Fibroblast of lung (primary cell): ENCODE measurements at regions not wholly inside any gene's neighbourhood (a gene's known extent, or its start where the extent isn't known, plus 50 kb on each side); places are given as distances from the start of the nearest gene placed in this dataset.

Source experiments
- DNase-seq, 2 donors: peaks; one replicate each; pipeline versions ENCODE4 v3.0.0 to v3.0.0-alpha.2; 2010; ENCODE audit warnings: low read depth in 2 of 2
- H2AFZ ChIP-seq: 2 replicates; pipeline ENCODE4 v1.5.1; 2012; ENCODE audit warnings: low read length, control low read depth, inconsistent platforms
- H3K27ac ChIP-seq: 2 replicates; pipeline ENCODE4 v1.5.1; 2011; ENCODE audit warnings: low read length, control low read depth; ENCODE audit not compliant: insufficient read depth
- H3K27me3 ChIP-seq: 2 replicates; pipeline ENCODE4 v1.5.1; 2011; ENCODE audit warnings: mild to moderate bottlenecking, low read length; ENCODE audit not compliant: control insufficient read depth, insufficient read depth
- H3K36me3 ChIP-seq: 2 replicates; pipeline ENCODE4 v1.5.1; 2011; ENCODE audit warnings: low read length; ENCODE audit not compliant: control insufficient read depth, insufficient read depth
- H3K4me1 ChIP-seq: 2 replicates; pipeline ENCODE4 v1.5.1; 2011; ENCODE audit warnings: low read length; ENCODE audit not compliant: control insufficient read depth, insufficient read depth; ENCODE audit errors: extremely low read depth
- H3K4me2 ChIP-seq: 2 replicates; pipeline ENCODE4 v1.5.1; 2011; ENCODE audit warnings: low read length, control low read depth; ENCODE audit not compliant: insufficient read depth; ENCODE audit errors: extremely low read depth
- H3K4me3 ChIP-seq, 4 experiments: fragments of 200-600 bp in 1 of 4; sonication (generic) in 1 of 4; replicated peaks in 1 of 4; 2 replicates each; pipeline ENCODE4 v1.5.1; 2011 to 2016; ENCODE audit warnings: low read length in 4 of 4, low read depth in 3 of 4, mild to moderate bottlenecking in 3 of 4, control low read depth in 2 of 4, inconsistent platforms in 1 of 4, mixed read lengths in 1 of 4; ENCODE audit not compliant: insufficient read depth in 1 of 4; ENCODE audit errors: control extremely low read depth in 1 of 4
- H3K79me2 ChIP-seq: 2 replicates; pipeline ENCODE4 v1.5.1; 2012; ENCODE audit warnings: mild to moderate bottlenecking, low read length, inconsistent platforms; ENCODE audit not compliant: control insufficient read depth, insufficient read depth
- H3K9ac ChIP-seq: 2 replicates; pipeline ENCODE4 v1.5.1; 2011; ENCODE audit warnings: mild to moderate bottlenecking, low read length, control low read depth; ENCODE audit not compliant: insufficient read depth
- H3K9me3 ChIP-seq: 2 replicates; pipeline ENCODE4 v1.5.1; 2012; ENCODE audit warnings: low read depth, low read length; ENCODE audit not compliant: control insufficient read depth, insufficient read depth
- H4K20me1 ChIP-seq: 2 replicates; pipeline ENCODE4 v1.5.1; 2011; ENCODE audit warnings: low read length; ENCODE audit not compliant: control insufficient read depth, insufficient read depth; ENCODE audit errors: extremely low read depth
- EZH2 ChIP-seq: IDR thresholded peaks from 2 replicates; pipeline ENCODE4 v1.5.1; 2012; ENCODE audit warnings: low read length, control low read depth, mild to moderate bottlenecking; ENCODE audit errors: missing control alignments
- TF ChIP-seq, protein P1 (sequence below), 2 donors: IDR thresholded peaks in 1 of 2; conservative IDR thresholded peaks in 1 of 2; 1 replicate in 1 of 2; 2 replicates in 1 of 2; pipeline ENCODE4 v1.5.1; 2011 to 2012; ENCODE audit warnings: low read length in 2 of 2, control low read depth in 1 of 2, inconsistent platforms in 1 of 2, low read depth in 1 of 2, mild to moderate bottlenecking in 1 of 2

DNA sequence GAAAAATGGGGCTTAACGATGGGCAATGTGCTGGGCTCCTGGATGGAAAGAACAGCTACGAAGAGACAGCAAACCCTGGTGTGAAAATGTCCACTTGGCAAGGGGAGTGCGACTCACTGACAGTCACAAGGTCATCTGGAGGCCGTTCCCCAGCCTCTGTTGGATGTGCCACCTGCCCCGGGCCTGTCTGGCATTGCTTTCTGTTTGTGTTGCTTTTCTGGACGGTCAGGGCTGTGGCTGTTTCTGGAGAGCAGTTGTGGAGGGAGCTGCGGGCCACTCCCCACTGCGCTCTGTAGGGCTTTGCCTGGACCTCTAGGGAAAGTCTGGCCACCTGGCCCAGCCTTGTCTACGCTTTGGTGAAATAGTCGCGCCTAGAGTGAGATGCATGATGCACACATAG, 185.3 kb downstream of the IRX1 start:
- Histone ChIP-seq H3K36me3 (no peaks in the 10 kb centered on the region), H3K9me3 (no peaks in the 10 kb centered on the region), H3K27ac (no peak overlapping the region), H3K4me2 (no peak overlapping the region), H2AFZ (no peak overlapping the region), H4K20me1 (no peaks in the 10 kb centered on the region), H3K79me2 (no peaks in the 10 kb centered on the region), H3K4me1 (no peaks in the 10 kb centered on the region), H3K4me3 (no peak overlapping the region), H3K9ac (no peak overlapping the region), H3K27me3 (no peaks in the 10 kb centered on the region)
- DNase-seq, result no peak
- no peak for TF ChIP-seq EZH2
- TF ChIP-seq, protein P1, sequence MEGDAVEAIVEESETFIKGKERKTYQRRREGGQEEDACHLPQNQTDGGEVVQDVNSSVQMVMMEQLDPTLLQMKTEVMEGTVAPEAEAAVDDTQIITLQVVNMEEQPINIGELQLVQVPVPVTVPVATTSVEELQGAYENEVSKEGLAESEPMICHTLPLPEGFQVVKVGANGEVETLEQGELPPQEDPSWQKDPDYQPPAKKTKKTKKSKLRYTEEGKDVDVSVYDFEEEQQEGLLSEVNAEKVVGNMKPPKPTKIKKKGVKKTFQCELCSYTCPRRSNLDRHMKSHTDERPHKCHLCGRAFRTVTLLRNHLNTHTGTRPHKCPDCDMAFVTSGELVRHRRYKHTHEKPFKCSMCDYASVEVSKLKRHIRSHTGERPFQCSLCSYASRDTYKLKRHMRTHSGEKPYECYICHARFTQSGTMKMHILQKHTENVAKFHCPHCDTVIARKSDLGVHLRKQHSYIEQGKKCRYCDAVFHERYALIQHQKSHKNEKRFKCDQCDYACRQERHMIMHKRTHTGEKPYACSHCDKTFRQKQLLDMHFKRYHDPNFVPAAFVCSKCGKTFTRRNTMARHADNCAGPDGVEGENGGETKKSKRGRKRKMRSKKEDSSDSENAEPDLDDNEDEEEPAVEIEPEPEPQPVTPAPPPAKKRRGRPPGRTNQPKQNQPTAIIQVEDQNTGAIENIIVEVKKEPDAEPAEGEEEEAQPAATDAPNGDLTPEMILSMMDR (conservative IDR thresholded peaks at IDR 0.05 in 1 of 2, IDR thresholded peaks at IDR 0.05 in 1 of 2; ENCODE audit: low read depth in 1 of 2, low read length in 2 of 2), result no peak

DNA sequence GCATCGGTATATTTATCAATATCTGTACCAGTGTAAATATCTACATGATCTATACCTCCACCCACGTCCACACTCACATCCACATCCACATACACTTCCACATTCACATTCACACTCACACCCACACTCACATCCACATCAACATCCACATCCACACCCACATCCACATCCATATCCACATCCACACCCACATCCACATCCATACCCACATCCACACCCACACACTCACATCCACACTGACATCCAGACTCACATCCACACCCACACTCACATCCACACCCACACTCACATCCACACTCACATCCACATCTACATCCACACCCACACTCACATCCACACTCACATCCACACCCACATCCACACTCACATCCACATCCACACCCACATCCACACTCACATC, 189.2 kb downstream of the IRX1 start:
- Histone ChIP-seq H3K4me1 (no peaks in the 10 kb centered on the region), H4K20me1 (no peaks in the 10 kb centered on the region), H3K79me2 (no peaks in the 10 kb centered on the region), H3K9ac (no peak overlapping the region), H2AFZ (no peak overlapping the region), H3K9me3 (no peaks in the 10 kb centered on the region), H3K4me3 (no peak overlapping the region), H3K36me3 (no peaks in the 10 kb centered on the region), H3K27ac (no peak overlapping the region), H3K4me2 (no peak overlapping the region), H3K27me3 (no peaks in the 10 kb centered on the region)
- TF ChIP-seq EZH2, result no peak
- TF ChIP-seq, protein P1 (conservative IDR thresholded peaks at IDR 0.05 in 1 of 2, IDR thresholded peaks at IDR 0.05 in 1 of 2; ENCODE audit: low read depth in 1 of 2, low read length in 2 of 2), result no peak
- no peak for DNase-seq

DNA sequence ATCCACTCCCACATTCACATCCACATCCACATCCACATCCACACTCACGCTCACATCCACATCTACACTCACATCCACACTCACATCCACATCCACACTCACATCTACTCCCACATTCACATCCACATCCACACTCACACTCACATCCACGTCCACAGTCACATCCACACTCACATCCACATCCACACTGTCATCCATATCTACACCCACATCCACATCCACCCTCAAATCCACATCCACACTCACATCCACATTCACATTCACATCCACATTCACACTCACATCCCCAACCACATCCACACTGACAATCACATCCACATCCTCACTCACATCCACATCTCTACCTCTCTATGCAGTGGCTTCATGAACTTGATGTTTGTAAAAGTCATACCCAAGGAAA, 190.5 kb downstream of the IRX1 start:
- H3K27ac ChIP-seq, result no peak overlapping the region
- TF ChIP-seq, protein P1 (conservative IDR thresholded peaks at IDR 0.05 in 1 of 2, IDR thresholded peaks at IDR 0.05 in 1 of 2; ENCODE audit: low read depth in 1 of 2, low read length in 2 of 2), result no peak
- TF ChIP-seq EZH2, result no peak
- no peak overlapping the region for H3K4me2 ChIP-seq
- no peaks in the 10 kb centered on the region for H3K36me3 ChIP-seq
- no peaks in the 10 kb centered on the region for H3K4me1 ChIP-seq
- no peaks in the 10 kb centered on the region for H3K27me3 ChIP-seq
- H3K4me3 ChIP-seq, result no peak overlapping the region
- no peak for DNase-seq
- H3K9ac ChIP-seq, result no peak overlapping the region
- no peaks in the 10 kb centered on the region for H3K9me3 ChIP-seq
- no peaks in the 10 kb centered on the region for H4K20me1 ChIP-seq
- no peaks in the 10 kb centered on the region for H3K79me2 ChIP-seq
- H2AFZ ChIP-seq, result no peak overlapping the region
